GM19438 (cell line): ENCODE measurements at regions not wholly inside any gene's neighbourhood (a gene's known extent, or its start where the extent isn't known, plus 50 kb on each side); places are given as distances from the start of the nearest gene placed in this dataset.
"Not testable (repeated sequence)": the region's sequence is repeated elsewhere in the genome, so short reads cannot be mapped to it uniquely, and the experiment has no call there.

Experiments
- ATAC-seq: cut with Tn5 transposase; IDR thresholded peaks from one replicate; pipeline ENCODE4 v1.9.1; 2021; ENCODE audit warnings: low read depth; ENCODE audit not compliant: unreplicated experiment

- ATAC-seq, result no peak
Measured at GRCh38 chr6:11961923-11962322, 50.2 kb upstream of the HIVEP1 start.

- no peak for ATAC-seq
Measured at GRCh38 chr6:11960909-11961779, 51.0 kb upstream of the HIVEP1 start.

DNA sequence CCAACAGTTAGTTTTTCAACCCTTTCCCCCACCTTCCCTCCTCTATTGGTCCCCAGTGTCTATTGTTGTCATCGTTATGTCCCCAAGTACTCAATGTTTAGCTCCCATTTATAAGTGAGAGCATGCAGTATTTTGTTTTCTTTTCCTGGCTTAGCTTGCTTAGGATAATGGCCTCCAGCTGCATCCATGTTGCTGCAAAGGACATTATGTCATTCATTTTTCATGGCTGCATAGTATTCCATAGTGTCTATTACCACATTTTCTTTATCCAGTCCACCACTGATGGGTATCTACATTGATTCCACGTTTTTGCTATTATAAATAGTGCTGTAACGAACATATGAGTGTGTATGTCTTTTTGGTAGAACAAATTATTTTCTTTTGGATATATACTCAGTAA is 55.3 kb upstream of the HIVEP1 start:
- ATAC-seq, result no peak

GRCh38 chr6:11953641-11954040 is 58.5 kb upstream of the HIVEP1 start:
- ATAC-seq, result no peak

DNA sequence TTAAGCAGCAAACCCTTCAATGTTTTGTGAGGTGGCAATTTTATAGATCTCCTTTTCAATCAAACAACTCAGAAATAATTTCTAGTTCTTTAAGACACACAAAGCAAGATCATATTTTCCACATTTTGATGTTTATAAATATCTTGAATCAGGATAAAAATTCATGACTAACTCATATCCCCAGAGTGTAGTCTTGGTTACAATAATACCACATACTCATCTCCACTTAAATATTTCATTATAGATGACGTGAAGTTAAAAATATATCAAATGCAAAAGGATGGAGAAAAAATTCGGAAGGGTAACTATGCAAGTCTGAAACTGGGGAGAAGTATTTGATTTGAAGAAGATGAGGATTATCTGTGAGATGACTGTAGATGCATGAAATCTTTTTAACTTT is 59.8 kb upstream of the HIVEP1 start:
- no peak for ATAC-seq

- ATAC-seq, result no peak
Measured at GRCh38 chr6:11951868-11952267, 60.2 kb upstream of the HIVEP1 start.

- no peak for ATAC-seq
Measured at GRCh38 chr6:11950109-11950508, 62.0 kb upstream of the HIVEP1 start.

DNA sequence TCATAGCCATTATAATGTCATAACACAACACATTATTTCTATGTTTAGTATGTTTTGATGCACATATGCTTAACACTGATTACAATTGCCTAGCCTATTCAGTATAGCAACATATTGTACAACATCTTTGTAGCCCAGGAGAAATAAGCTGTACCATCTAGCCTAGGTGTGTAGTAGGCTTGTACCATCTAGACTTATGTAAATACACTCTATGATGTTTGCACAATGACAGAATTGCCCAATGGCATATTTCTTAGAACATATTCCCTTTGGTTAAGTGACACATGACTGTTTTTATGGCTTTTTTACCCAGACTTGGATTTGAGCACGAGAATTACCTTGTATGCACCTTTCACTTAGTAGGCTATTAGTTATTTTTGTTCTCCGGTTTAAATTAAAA is 64.5 kb upstream of the HIVEP1 start:
- no peak for ATAC-seq

- no peak for ATAC-seq
Measured at GRCh38 chr6:11947063-11947462, 65.0 kb upstream of the HIVEP1 start.

DNA sequence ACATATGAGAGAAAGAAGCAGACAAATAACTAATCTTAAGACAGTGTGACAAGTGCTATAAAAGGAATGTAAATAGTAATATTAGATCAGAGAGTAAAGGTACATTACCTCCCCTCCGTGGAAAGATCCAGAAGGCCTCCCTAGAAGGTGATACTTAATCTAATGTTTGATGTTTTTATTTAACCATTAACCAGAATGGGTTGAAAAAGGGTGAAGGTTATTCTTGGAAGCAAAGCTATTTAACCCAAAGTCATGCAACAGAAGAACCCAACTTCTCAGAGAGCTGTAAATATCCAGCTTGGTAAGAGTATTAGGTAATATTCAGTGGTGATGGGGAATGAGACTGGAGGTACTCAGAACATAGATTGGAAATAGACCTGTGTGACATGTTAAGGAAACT is 68.0 kb upstream of the HIVEP1 start:
- no peak for ATAC-seq

DNA sequence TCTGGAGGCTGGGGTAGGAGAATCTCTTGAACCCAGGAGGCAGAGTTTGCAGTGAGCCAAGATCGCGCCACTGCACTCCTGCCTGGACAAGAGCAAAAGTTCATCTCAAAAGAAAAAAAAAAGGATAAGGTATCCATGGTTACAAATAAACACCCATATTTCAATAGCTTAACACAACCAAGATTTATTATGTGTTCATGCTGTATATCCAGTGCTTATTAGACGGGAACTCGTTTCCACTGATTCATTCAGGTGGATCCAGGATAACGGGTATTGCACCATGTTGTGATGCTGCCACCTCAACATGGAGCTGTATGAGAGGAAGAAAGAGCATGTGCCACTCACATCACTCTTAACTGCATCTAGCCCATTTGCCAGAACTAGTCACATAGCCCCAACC is 69.1 kb upstream of the HIVEP1 start:
- ATAC-seq, result no peak

GRCh38 chr6:11942185-11942864 is 69.8 kb upstream of the HIVEP1 start:
- no peak for ATAC-seq

- ATAC-seq, result not testable (repeated sequence)
Measured at GRCh38 chr6:11940532-11941166, 71.5 kb upstream of the HIVEP1 start.

DNA sequence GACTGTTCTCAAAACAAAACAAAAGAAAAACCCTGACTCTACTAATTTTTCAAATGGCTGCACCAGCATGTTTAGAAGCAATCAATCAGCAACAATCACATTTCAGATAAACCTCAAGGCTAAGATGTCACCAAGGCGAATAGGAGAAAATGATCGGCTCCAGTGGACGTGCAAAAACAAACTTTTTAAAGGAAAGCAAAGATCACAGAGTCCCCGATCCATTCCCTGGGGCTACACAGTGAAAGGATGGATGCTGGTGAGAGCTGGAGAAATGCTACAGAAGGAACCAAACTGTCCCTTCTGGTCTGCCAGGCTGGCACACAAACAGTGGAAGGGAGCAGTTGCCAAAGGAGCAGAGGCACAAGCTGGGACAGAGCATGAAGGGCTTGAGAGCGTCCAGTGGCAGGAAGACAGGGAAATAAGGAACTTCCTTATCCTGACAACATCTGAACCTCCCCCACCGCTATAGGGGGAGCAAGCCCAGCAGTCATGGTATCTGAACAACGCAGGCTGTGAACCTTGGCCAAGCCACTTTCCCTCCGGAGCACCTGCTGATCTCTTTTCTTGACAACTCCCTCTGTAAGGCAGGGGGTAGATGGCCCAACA is 73.7 kb upstream of the HIVEP1 start:
- ATAC-seq, result no peak

GRCh38 chr6:11934638-11935037 is 77.5 kb upstream of the HIVEP1 start:
- no peak for ATAC-seq

- not testable (repeated sequence) for ATAC-seq
Measured at GRCh38 chr6:11932892-11933291, 79.2 kb upstream of the HIVEP1 start.

DNA sequence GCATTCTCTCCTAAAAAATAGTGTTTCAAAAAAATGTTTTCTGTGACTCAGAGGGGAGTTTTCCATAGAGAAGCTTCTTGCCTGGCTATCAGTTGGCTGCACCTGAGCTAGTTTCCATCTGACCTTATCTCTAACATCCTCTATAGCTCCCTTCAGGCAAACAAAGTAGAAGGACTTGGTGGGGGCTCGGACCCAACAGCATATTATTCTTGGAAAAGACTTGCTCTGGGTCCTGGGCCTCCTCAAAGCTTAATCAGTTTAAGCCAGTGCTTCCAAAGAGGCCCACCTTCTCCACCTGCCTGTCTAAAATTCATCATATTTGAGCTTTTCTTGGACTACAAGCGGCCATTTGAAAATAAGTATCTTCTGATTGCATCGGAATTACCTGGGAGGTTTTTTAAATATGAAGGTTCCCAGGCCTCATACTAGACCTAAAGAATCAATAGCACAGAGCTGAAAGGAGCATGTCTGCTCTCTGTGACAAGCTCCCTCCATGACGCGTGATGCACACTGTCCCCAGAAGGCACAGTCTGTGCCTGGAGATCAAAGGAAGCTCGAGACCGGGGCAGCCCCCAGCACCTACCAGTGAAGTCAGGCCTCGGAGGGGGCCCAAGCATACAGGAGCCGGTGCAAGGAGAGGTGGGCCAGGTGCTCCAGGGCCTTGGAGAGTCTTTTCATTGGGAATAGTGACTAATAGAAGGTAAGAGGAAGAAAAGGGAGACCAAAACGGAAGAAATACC is 80.6 kb upstream of the HIVEP1 start:
- no peak for ATAC-seq

DNA sequence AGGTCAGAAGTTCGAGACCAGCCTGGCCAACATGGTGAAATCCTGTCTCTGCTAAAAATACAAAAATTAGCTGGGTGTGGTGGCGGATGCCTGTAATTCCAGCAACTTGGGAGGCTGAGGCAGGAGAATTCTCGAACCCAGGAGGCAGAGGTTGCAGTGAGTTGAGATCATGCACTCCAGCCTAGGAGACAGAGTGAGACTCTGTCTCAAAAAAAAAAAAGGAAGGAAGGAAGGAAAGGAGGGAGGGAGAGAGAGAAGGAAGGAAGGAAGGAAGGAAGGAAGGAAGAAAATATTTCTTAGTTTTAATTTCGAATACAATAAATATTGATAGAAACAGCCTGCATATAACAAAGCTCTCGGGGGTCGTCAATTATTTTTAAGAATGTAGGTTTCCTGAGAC is 81.3 kb upstream of the HIVEP1 start:
- ATAC-seq, result not testable (repeated sequence)

DNA sequence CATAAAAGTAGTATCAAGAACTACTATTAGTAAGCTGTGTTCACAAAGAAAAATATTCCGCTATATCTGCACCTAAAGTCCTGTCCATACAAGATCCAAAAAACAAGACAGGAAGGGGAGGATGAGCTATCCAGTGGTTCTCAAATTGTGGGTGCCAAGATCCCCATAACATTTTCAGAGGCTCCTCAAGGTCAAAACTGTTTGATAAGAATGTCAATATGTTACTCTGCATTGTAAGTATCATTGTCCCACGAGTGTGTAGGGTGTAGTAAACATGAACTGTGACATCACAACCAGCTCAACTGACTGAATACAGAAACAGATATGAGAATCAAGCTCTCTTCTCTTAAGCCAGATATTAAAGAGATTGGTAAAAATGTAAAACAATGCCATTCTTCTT is 81.9 kb upstream of the HIVEP1 start:
- ATAC-seq, result no peak

- ATAC-seq, result no peak
Measured at GRCh38 chr6:11929241-11929835, 82.8 kb upstream of the HIVEP1 start.
